ENCODE measurements at regions not wholly inside any gene's neighbourhood (a gene's known extent, or its start where the extent isn't known, plus 50 kb on each side); places are given as distances from the start of the nearest gene placed in this dataset.
"Not testable (repeated sequence)": the region's sequence is repeated elsewhere in the genome, so short reads cannot be mapped to it uniquely, and the experiment has no call there.

GRCh38 chr6:78513856-78514255 is 353.5 kb upstream of the IRAK1BP1 start:
- DNase-seq, result no peak

- DNase-seq, result no peak
Observed at GRCh38 chr6:78515271-78515670, 352.1 kb upstream of the IRAK1BP1 start.

- DNase-seq, result no peak
Observed at GRCh38 chr6:78517399-78517798, 350.0 kb upstream of the IRAK1BP1 start.

GRCh38 chr6:78523622-78524021 is 343.7 kb upstream of the IRAK1BP1 start:
- DNase-seq, result no peak

GRCh38 chr6:78525976-78526375 is 341.4 kb upstream of the IRAK1BP1 start:
- no peak for DNase-seq

- no peak for DNase-seq
Observed at GRCh38 chr6:78526432-78526831, 340.9 kb upstream of the IRAK1BP1 start.

GRCh38 chr6:78528926-78529325 is 338.4 kb upstream of the IRAK1BP1 start:
- DNase-seq, result no peak

- DNase-seq, result no peak
Observed at GRCh38 chr6:78530208-78530607, 337.1 kb upstream of the IRAK1BP1 start.

- DNase-seq, result no peak
Observed at GRCh38 chr6:78533426-78533825, 333.9 kb upstream of the IRAK1BP1 start.

- no peak for DNase-seq
Observed at GRCh38 chr6:78533876-78534275, 333.5 kb upstream of the IRAK1BP1 start.

- DNase-seq, result no peak
Observed at GRCh38 chr6:78538002-78538401, 329.3 kb upstream of the IRAK1BP1 start.

- DNase-seq, result not testable (repeated sequence)
Observed at GRCh38 chr6:78547636-78548035, 319.7 kb upstream of the IRAK1BP1 start.

GRCh38 chr6:78551361-78551760 is 316.0 kb upstream of the IRAK1BP1 start:
- DNase-seq, result no peak

- no peak for DNase-seq
Observed at GRCh38 chr6:78552435-78552834, 314.9 kb upstream of the IRAK1BP1 start.

- DNase-seq, result no peak
Observed at GRCh38 chr6:78554341-78554740, 313.0 kb upstream of the IRAK1BP1 start.

GRCh38 chr6:78559056-78559455 is 308.3 kb upstream of the IRAK1BP1 start:
- DNase-seq, result no peak

- DNase-seq, result no peak
Observed at GRCh38 chr6:78561015-78561414, 306.3 kb upstream of the IRAK1BP1 start.

- DNase-seq, result no peak
Observed at GRCh38 chr6:78565997-78566396, 301.4 kb upstream of the IRAK1BP1 start.

GRCh38 chr6:78570044-78570443 is 297.3 kb upstream of the IRAK1BP1 start:
- DNase-seq, result no peak

- DNase-seq, result no peak
Observed at GRCh38 chr6:78577585-78577984, 289.8 kb upstream of the IRAK1BP1 start.

GRCh38 chr6:78578430-78578829 is 288.9 kb upstream of the IRAK1BP1 start:
- no peak for DNase-seq

- no peak for DNase-seq
Observed at GRCh38 chr6:78580923-78581322, 286.4 kb upstream of the IRAK1BP1 start.

- DNase-seq, result no peak
Observed at GRCh38 chr6:78583079-78583478, 284.3 kb upstream of the IRAK1BP1 start.

GRCh38 chr6:78589436-78589835 is 277.9 kb upstream of the IRAK1BP1 start:
- no peak for DNase-seq

- no peak for DNase-seq
Observed at GRCh38 chr6:78593898-78594667, 273.3 kb upstream of the IRAK1BP1 start.

Data from suppressor macrophage treated with lipopolysaccharide for 1 hour (primary cell).